GM12865 (cell line): ENCODE measurements at regions not wholly inside any gene's neighbourhood (a gene's known extent, or its start where the extent isn't known, plus 50 kb on each side); places are given as distances from the start of the nearest gene placed in this dataset.
A peak's percentile ranks its signal among the peaks of the same experiment; 100 is the strongest.

ENCODE experiments used
- DNase-seq: peaks from one replicate; pipeline ENCODE4 v3.0.0; 2010; ENCODE audit warnings: low read depth
- H3K4me3 ChIP-seq: 2 replicates; pipeline ENCODE4 v1.5.1; 2011; ENCODE audit warnings: mild to moderate bottlenecking, low read depth, low read length, control low read depth
- TF ChIP-seq, protein P1 (sequence below): IDR thresholded peaks from 2 replicates; pipeline ENCODE4 v1.5.1; 2011; ENCODE audit warnings: low read length, control low read depth, low read depth, inconsistent platforms; ENCODE audit not compliant: insufficient read depth; ENCODE audit errors: missing control alignments

GRCh38 chr4:95603393-95603792 lies 54.6 kb upstream of the UNC5C start:
- no peak for DNase-seq
- H3K4me3 ChIP-seq = no peak overlapping the region
- TF ChIP-seq, protein P1, sequence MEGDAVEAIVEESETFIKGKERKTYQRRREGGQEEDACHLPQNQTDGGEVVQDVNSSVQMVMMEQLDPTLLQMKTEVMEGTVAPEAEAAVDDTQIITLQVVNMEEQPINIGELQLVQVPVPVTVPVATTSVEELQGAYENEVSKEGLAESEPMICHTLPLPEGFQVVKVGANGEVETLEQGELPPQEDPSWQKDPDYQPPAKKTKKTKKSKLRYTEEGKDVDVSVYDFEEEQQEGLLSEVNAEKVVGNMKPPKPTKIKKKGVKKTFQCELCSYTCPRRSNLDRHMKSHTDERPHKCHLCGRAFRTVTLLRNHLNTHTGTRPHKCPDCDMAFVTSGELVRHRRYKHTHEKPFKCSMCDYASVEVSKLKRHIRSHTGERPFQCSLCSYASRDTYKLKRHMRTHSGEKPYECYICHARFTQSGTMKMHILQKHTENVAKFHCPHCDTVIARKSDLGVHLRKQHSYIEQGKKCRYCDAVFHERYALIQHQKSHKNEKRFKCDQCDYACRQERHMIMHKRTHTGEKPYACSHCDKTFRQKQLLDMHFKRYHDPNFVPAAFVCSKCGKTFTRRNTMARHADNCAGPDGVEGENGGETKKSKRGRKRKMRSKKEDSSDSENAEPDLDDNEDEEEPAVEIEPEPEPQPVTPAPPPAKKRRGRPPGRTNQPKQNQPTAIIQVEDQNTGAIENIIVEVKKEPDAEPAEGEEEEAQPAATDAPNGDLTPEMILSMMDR = no peak

DNA sequence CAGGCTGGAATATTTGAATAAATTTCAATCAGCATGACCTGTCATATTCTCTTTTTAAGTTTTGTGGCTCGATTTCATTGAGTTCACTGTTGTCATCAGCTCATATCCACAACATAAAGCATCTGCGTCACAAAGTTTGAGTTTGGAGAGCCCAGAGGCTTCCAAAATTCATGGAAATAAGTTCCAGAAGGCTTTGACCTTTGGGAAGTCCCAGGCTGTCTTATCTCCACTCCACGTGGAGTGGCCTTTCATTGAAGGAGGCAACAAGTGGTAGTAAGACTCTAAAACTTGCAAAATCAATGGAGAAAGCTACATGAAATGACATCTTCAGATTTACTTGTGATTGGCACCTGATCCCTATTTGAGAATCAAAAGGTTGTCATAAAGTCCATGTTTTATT lies 54.1 kb upstream of the UNC5C start:
- no peak for DNase-seq
- no peak overlapping the region for H3K4me3 ChIP-seq
- TF ChIP-seq, protein P1 = no peak

DNA sequence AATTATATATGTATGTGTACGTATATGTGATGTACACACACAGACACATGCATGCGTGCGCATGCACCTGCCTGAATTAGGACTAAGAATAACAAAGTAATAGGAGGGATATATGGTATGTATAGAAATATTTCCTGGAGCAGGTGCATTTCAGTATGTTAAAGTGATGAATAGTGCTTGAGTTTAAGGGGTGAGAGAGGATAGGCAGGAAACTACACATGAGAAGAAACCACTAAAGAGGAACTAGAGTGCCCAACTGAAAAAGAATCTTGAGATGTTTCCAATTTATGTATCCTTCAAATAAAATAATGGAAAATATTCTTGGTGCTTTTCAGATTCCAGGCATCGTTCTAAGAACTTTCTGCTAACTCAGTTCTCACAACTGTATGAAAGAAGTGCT lies 52.6 kb upstream of the UNC5C start:
- DNase-seq = no peak
- TF ChIP-seq, protein P1 = no peak
- no peak overlapping the region for H3K4me3 ChIP-seq

DNA sequence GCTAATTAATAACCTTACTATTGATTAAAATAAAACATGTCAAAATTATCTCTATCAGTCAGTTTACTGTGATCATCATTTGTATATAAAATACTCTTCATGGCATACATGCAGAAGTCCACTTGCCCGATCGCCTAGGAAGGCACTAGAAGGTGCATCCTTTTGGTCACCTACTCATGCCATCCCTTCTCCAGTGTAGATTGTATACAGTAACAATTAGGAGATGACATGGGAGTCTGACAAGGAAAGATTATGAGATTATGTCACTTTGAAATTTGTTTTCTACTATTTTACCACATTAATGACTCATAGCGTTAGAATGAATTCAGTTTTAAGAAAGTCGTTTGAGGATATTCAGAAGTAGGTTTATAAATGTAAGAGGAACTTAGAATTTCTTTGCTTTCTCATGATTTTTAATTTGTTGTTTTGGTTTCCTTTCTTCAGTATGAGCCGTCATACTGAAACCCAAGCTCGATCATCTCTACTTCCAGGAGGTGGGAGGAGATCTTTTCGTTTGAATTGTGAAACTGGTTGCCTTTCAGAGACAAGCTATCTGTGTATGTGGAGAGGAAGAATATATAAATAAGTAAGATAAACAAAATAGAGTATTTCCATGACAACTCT lies 51.1 kb upstream of the UNC5C start:
- TF ChIP-seq, protein P1 = no peak
- no peak overlapping the region for H3K4me3 ChIP-seq
- peak; percentile 30 for DNase-seq
